Heart left ventricle (tissue), 16 donors: ENCODE measurements at regions not wholly inside any gene's neighbourhood (a gene's known extent, or its start where the extent isn't known, plus 50 kb on each side); places are given as distances from the start of the nearest gene placed in this dataset.

ENCODE experiments used
- ATAC-seq, 4 donors: fragments of 200-7000 bp; cut with Tn5 transposase; one replicate each; pipeline ENCODE4 v1.9.1; 2020 to 2022; ENCODE audit warnings: moderate library complexity in 4 of 4, mild to moderate bottlenecking in 3 of 4, moderate number of reproducible peaks in 1 of 4
- DNase-seq, 5 donors: peaks; one replicate each; pipeline ENCODE4 v3.0.0-alpha.2; 2020
- H3K27ac ChIP-seq, 12 donors: fragments of 200-600 bp; sonication (generic) in 4 of 12; one replicate each; pipeline versions ENCODE4 v1.5.0 to v1.8.0; 2016 to 2022; ENCODE audit warnings: mild to moderate bottlenecking in 2 of 12
- H3K27me3 ChIP-seq, 9 donors: fragments of 200-600 bp; sonication (generic) in 2 of 9; one replicate each; pipeline versions ENCODE4 v1.5.1 to v1.8.0; 2016 to 2022; ENCODE audit warnings: mild to moderate bottlenecking in 3 of 9
- H3K36me3 ChIP-seq, 9 donors: fragments of 200-600 bp; sonication (generic) in 2 of 9; one replicate each; pipeline versions ENCODE4 v1.5.0 to v1.8.0; 2018 to 2022; ENCODE audit warnings: mild to moderate bottlenecking in 2 of 9
- H3K4me1 ChIP-seq, 12 donors: fragments of 200-600 bp; sonication (generic) in 4 of 12; one replicate each; pipeline versions ENCODE4 v1.5.0 to v1.8.0; 2016 to 2022; ENCODE audit warnings: mild to moderate bottlenecking in 3 of 12
- H3K4me3 ChIP-seq, 12 donors: fragments of 200-600 bp; sonication (generic) in 4 of 12; one replicate each; pipeline versions ENCODE4 v1.5.0 to v1.8.0; 2017 to 2022; ENCODE audit warnings: mild to moderate bottlenecking in 9 of 12, moderate library complexity in 4 of 12
- H3K9me3 ChIP-seq, 12 donors: fragments of 200-600 bp; sonication (generic) in 4 of 12; one replicate each; pipeline versions ENCODE4 v1.5.0 to v1.8.0; 2016 to 2022; ENCODE audit warnings: mild to moderate bottlenecking in 1 of 12
- POLR2A ChIP-seq, 2 donors: fragments of 450-650 bp; IDR thresholded peaks; one replicate each; pipeline ENCODE4 v1.6.1; 2017; ENCODE audit warnings: antibody characterized with exemption in 2 of 2, mild to moderate bottlenecking in 2 of 2, moderate library complexity in 2 of 2
- WGBS, 4 donors: extraction: QIAGEN DNeasy Blood & Tissue Kit in 2 of 4; methylation state at CpG; one replicate each; pipeline versions ENCODE4 v1.1.5 to v1.1.7; 2013 to 2018; 5-methylcytosine and 5-hydroxymethylcytosine counted together
- intact Hi-C, 10 donors: fragments of 100-400 bp; cut with DNase I; formaldehyde crosslinking; loops; one replicate each; pipeline versions ENCODE4 v1.11.1 to v1.14.2; 2022
- TF ChIP-seq, protein P1 (sequence below), 12 donors: fragments of 200-600 bp; sonication (generic) in 4 of 12; IDR thresholded peaks; one replicate each; pipeline versions ENCODE4 v1.5.0 to v1.8.0; 2018 to 2022; ENCODE audit warnings: antibody characterized with exemption in 12 of 12, mild to moderate bottlenecking in 5 of 12
- donor health status: ischemic (EF 13 %, LVEDD 7.1; RV severe dilation, severe dysfunction).
- donor health status: healthy with polysubstance abuse.
- donor health status: DM: no; HTN: yes; CAD: no.
- donor health status: DM: no; HTN: no; CAD: no.
- donor health status: ischemic (EF 25% LVEDD 6.9; RV normal size, moderate dysfunction).
- donor health status: ischemic (EF 25% LVEDD 5.7; RV mildly dilated, moderate dysfunction).
- donor health status: healthy.
- donor health status: DM: yes; HTN: yes; CAD: no.
- donor health status: ischemic (EF 35%, LVEDD 5.7; RV mildly dilated, moderate dysfunction).
- donor health status: nonischemic (EF 11% LVEDD 7.7; RV severe dilation, severe dysfunction).
- donor health status: DM: yes; HTN: yes; CAD: no.
- donor health status: PGD.
- donor health status: ischemic (EF 29% LVEDD 5.4; RV normal size, mild dysfunction).
- donor health status: nonischemic (EF 23%, LVEDD 6.1; RV moderate dilation, normal function).

DNA sequence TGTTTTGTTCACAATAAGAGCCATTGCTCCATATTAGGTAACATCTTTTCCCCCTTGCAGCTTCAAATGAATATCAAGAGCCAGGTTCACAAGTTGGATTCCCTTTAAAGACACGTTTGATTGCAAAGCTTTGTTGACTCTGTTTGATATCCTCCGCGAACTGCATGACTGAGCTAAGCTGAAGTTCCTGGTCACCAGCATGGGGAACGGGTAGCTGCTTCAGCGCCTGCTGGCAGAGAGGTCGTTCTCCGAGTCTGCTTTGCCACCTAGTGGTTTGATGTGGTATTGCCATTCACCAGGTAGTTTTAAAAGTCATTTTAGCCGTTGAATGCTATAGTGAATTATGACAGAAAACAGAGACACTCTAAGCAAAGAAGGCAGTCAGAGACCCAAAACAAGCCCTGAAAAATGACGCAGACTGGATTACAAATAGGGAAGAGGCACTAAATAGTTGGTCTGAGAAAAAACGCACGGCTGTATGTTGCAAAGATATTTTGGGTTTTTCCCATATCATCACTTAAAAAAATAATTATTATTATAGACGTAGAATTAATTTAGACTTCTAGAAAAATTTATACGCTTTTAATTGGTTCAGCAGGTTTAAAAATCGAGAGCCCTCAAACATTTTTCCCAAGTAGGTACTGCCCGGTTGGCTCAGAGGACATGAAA is 193.5 kb upstream of the FMN2 start:
- intact Hi-C loops: loop anchor here (2.0 to 10.0 kb wide), 6 partner anchors 491 to 1643 kb away; no protein-coding TSS in a partner anchor
- Histone ChIP-seq H3K4me3 (peak overlapping the region in 5 of 12 donors; percentile 2 to 32 (median 18)), H3K36me3 (no peaks in the 10 kb centered on the region), H3K4me1 (peaks cover 0 to 7% (median 3%) of the 10 kb centered on the region in 12 donors), H3K9me3 (no peaks in the 10 kb centered on the region), H3K27ac (no peak overlapping the region), H3K27me3 (peaks cover 0 to 16% (median 0%) of the 10 kb centered on the region in 9 donors)
- ATAC-seq: peak in 3 of 4 donors; percentile 86 to 90 (median 87)
- peak; percentile 67 to 79 (median 71) for DNase-seq
- TF ChIP-seq, protein P1, sequence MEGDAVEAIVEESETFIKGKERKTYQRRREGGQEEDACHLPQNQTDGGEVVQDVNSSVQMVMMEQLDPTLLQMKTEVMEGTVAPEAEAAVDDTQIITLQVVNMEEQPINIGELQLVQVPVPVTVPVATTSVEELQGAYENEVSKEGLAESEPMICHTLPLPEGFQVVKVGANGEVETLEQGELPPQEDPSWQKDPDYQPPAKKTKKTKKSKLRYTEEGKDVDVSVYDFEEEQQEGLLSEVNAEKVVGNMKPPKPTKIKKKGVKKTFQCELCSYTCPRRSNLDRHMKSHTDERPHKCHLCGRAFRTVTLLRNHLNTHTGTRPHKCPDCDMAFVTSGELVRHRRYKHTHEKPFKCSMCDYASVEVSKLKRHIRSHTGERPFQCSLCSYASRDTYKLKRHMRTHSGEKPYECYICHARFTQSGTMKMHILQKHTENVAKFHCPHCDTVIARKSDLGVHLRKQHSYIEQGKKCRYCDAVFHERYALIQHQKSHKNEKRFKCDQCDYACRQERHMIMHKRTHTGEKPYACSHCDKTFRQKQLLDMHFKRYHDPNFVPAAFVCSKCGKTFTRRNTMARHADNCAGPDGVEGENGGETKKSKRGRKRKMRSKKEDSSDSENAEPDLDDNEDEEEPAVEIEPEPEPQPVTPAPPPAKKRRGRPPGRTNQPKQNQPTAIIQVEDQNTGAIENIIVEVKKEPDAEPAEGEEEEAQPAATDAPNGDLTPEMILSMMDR (IDR thresholded peaks at IDR 0.05): peak; percentile 84 to 97 (median 94)
- TF ChIP-seq POLR2A (IDR thresholded peaks at IDR 0.05): no peak
- WGBS, 4 donors: 14 to 16% (median 15%) methylated on average over 15 of the region's 15 CpGs

DNA sequence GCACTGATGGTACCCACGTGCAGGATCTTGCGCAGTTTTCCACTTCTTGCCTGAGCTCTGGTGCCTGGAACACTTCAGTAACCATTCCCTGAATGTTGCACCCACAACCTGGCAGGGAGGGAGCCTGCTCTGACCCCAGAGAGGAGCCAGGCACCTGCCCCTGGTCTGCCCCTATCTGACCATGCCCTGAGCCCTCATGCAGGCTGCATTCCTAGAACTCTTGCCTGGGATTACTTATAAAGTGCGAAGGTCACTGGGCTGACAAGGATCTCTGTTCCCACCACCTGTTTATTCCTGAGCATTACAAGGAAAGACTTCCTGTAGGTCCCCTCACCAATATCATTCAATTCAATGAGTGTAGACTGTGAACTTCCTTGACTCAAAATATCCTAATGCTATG is 191.9 kb upstream of the FMN2 start:
- 81 to 86% (median 82%) methylated on average over 3 of the region's 3 CpGs for WGBS, 4 donors
- DNase-seq (no peak), ATAC-seq (no peak)
- no peak for TF ChIP-seq POLR2A (IDR thresholded peaks at IDR 0.05)
- TF ChIP-seq, protein P1 (IDR thresholded peaks at IDR 0.05): no peak
- Histone ChIP-seq H3K9me3 (no peaks in the 10 kb centered on the region), H3K4me3 (no peak overlapping the region), H3K36me3 (no peaks in the 10 kb centered on the region), H3K27ac (no peak overlapping the region), H3K27me3 (peaks cover 0 to 16% (median 0%) of the 10 kb centered on the region in 9 donors), H3K4me1 (peaks cover 0 to 7% (median 3%) of the 10 kb centered on the region in 12 donors)
- intact Hi-C loops: loop anchor here (2.0 to 10.0 kb wide), 6 partner anchors 492 to 1645 kb away; no protein-coding TSS in a partner anchor

DNA sequence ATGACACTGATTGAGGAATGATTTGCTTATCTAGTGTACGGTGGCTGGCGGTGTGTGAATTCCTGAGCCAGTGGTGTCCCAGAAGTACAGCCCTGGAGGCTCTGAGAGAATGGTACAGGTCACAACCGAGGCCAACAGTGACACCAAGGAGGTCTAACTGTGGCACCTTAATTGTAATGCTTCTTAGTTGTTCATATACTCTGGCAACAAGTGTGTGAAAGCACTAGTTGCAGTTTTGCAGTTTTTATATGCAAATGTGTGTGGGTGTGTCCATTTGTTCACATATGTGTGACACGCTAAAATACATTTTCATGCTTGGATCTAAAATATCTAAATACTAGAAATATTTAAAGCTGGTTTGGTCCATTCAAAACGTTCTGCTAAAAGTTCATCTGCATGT is 185.3 kb upstream of the FMN2 start:
- TF ChIP-seq, protein P1 (IDR thresholded peaks at IDR 0.05): no peak
- TF ChIP-seq POLR2A (IDR thresholded peaks at IDR 0.05): no peak
- H3K4me1 ChIP-seq: no peaks in the 10 kb centered on the region
- ATAC-seq (no peak), DNase-seq (no peak)
- intact Hi-C loops: no loop called here
- no peaks in the 10 kb centered on the region for H3K36me3 ChIP-seq
- H3K27me3 ChIP-seq: peaks cover 0 to 5% (median 0%) of the 10 kb centered on the region in 9 donors
- 65 to 72% (median 69%) methylated on average over 5 of the region's 5 CpGs for WGBS, 4 donors
- H3K4me3 ChIP-seq: no peak overlapping the region
- peaks cover 0 to 3% (median 0%) of the 10 kb centered on the region in 12 donors for H3K9me3 ChIP-seq
- H3K27ac ChIP-seq: no peak overlapping the region

DNA sequence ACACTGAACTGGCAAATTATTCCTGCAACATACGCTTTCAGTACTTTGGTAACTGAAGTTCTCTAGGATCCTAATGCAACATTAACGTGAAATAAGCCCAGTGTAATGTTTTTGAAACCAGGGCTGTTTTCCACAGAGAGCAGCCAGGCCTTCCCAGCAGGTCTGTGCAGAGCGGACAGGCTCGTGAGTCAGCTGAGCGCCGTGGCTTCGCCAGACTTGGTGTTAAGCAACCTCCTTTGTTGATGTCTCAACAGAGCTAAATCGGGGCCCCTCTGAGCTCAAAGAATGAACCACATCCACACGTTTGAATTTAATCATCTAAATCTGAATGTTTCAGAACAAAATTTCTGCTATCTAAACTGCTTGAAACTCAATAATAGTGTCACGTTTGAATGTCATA is 181.8 kb upstream of the FMN2 start:
- 75 to 80% (median 78%) methylated on average over 10 of the region's 10 CpGs for WGBS, 4 donors
- ATAC-seq: peak in 1 of 4 donors; percentile 49
- peaks cover 0 to 5% (median 0%) of the 10 kb centered on the region in 9 donors for H3K27me3 ChIP-seq
- no peak overlapping the region for H3K4me3 ChIP-seq
- peaks cover 0 to 3% (median 0%) of the 10 kb centered on the region in 12 donors for H3K4me1 ChIP-seq
- DNase-seq: no peak
- no peak overlapping the region for H3K27ac ChIP-seq
- no peaks in the 10 kb centered on the region for H3K36me3 ChIP-seq
- TF ChIP-seq POLR2A (IDR thresholded peaks at IDR 0.05): no peak
- TF ChIP-seq, protein P1 (IDR thresholded peaks at IDR 0.05): no peak
- peaks cover 0 to 3% (median 0%) of the 10 kb centered on the region in 12 donors for H3K9me3 ChIP-seq
- intact Hi-C loops: no loop called here
